ENCODE measurements at regions not wholly inside any gene's neighbourhood (a gene's known extent, or its start where the extent isn't known, plus 50 kb on each side); places are given as distances from the start of the nearest gene placed in this dataset.

- H3K4me1 ChIP-seq (ENCODE audit: control insufficient read depth, insufficient read depth, low read length) = no peaks in the 10 kb centered on the region
- no peaks in the 10 kb centered on the region for H3K9me3 ChIP-seq (replicated peaks; ENCODE audit: low read length)
- no peaks in the 10 kb centered on the region for H3K36me3 ChIP-seq (ENCODE audit: insufficient read depth, low read length)
- no peak overlapping the region for H3K9ac ChIP-seq (ENCODE audit: low read depth, low read length)
- H3K27me3 ChIP-seq (ENCODE audit: control insufficient read depth, insufficient read depth, low read length) = peaks cover 11% of the 10 kb centered on the region
- H3K4me2 ChIP-seq (ENCODE audit: low read length) = no peak overlapping the region
- H3K4me3 ChIP-seq (ENCODE audit: low read length) = no peak overlapping the region
Measured at GRCh38 chr6:137434640-137435039, 59.6 kb downstream of the OLIG3 start.

GRCh38 chr6:137432054-137432611 is 62.1 kb downstream of the OLIG3 start:
- no peak overlapping the region for H3K9ac ChIP-seq (ENCODE audit: low read depth, low read length)
- peaks cover 11% of the 10 kb centered on the region for H3K27me3 ChIP-seq (ENCODE audit: control insufficient read depth, insufficient read depth, low read length)
- H3K36me3 ChIP-seq (ENCODE audit: insufficient read depth, low read length) = no peaks in the 10 kb centered on the region
- no peaks in the 10 kb centered on the region for H3K4me1 ChIP-seq (ENCODE audit: control insufficient read depth, insufficient read depth, low read length)
- H3K9me3 ChIP-seq (replicated peaks; ENCODE audit: low read length) = no peaks in the 10 kb centered on the region
- no peak overlapping the region for H3K4me2 ChIP-seq (ENCODE audit: low read length)
- H3K4me3 ChIP-seq (ENCODE audit: low read length) = no peak overlapping the region

GRCh38 chr6:137430954-137431353 is 63.2 kb downstream of the OLIG3 start:
- no peaks in the 10 kb centered on the region for H3K36me3 ChIP-seq (ENCODE audit: insufficient read depth, low read length)
- H3K9me3 ChIP-seq (replicated peaks; ENCODE audit: low read length) = no peaks in the 10 kb centered on the region
- no peak overlapping the region for H3K4me3 ChIP-seq (ENCODE audit: low read length)
- no peaks in the 10 kb centered on the region for H3K4me1 ChIP-seq (ENCODE audit: control insufficient read depth, insufficient read depth, low read length)
- H3K27me3 ChIP-seq (ENCODE audit: control insufficient read depth, insufficient read depth, low read length) = peaks cover 11% of the 10 kb centered on the region
- H3K4me2 ChIP-seq (ENCODE audit: low read length) = no peak overlapping the region
- no peak overlapping the region for H3K9ac ChIP-seq (ENCODE audit: low read depth, low read length)

- H3K4me3 ChIP-seq (ENCODE audit: low read length) = no peak overlapping the region
- no peaks in the 10 kb centered on the region for H3K36me3 ChIP-seq (ENCODE audit: insufficient read depth, low read length)
- H3K9me3 ChIP-seq (replicated peaks; ENCODE audit: low read length) = no peaks in the 10 kb centered on the region
- H3K9ac ChIP-seq (ENCODE audit: low read depth, low read length) = no peak overlapping the region
- no peaks in the 10 kb centered on the region for H3K4me1 ChIP-seq (ENCODE audit: control insufficient read depth, insufficient read depth, low read length)
- no peak overlapping the region for H3K4me2 ChIP-seq (ENCODE audit: low read length)
- H3K27me3 ChIP-seq (ENCODE audit: control insufficient read depth, insufficient read depth, low read length) = peaks cover 19% of the 10 kb centered on the region
Measured at GRCh38 chr6:137427656-137428290, 66.4 kb downstream of the OLIG3 start.

GRCh38 chr6:137426007-137426689 is 68.0 kb downstream of the OLIG3 start:
- Histone ChIP-seq H3K4me1 (ENCODE audit: control insufficient read depth, insufficient read depth, low read length) (no peaks in the 10 kb centered on the region), H3K27me3 (ENCODE audit: control insufficient read depth, insufficient read depth, low read length) (peaks cover 13% of the 10 kb centered on the region), H3K9me3 (replicated peaks; ENCODE audit: low read length) (no peaks in the 10 kb centered on the region), H3K4me2 (ENCODE audit: low read length) (no peak overlapping the region), H3K9ac (ENCODE audit: low read depth, low read length) (no peak overlapping the region), H3K4me3 (ENCODE audit: low read length) (no peak overlapping the region), H3K36me3 (ENCODE audit: insufficient read depth, low read length) (no peaks in the 10 kb centered on the region)

- peaks cover 8% of the 10 kb centered on the region for H3K27me3 ChIP-seq (ENCODE audit: control insufficient read depth, insufficient read depth, low read length)
- no peak overlapping the region for H3K4me3 ChIP-seq (ENCODE audit: low read length)
- H3K9me3 ChIP-seq (replicated peaks; ENCODE audit: low read length) = no peaks in the 10 kb centered on the region
- H3K4me1 ChIP-seq (ENCODE audit: control insufficient read depth, insufficient read depth, low read length) = no peaks in the 10 kb centered on the region
- H3K36me3 ChIP-seq (ENCODE audit: insufficient read depth, low read length) = no peaks in the 10 kb centered on the region
- no peak overlapping the region for H3K9ac ChIP-seq (ENCODE audit: low read depth, low read length)
- H3K4me2 ChIP-seq (ENCODE audit: low read length) = no peak overlapping the region
Measured at GRCh38 chr6:137424251-137424650, 69.9 kb downstream of the OLIG3 start.

GRCh38 chr6:137423451-137424168 is 70.6 kb downstream of the OLIG3 start:
- no peaks in the 10 kb centered on the region for H3K9me3 ChIP-seq (replicated peaks; ENCODE audit: low read length)
- H3K4me1 ChIP-seq (ENCODE audit: control insufficient read depth, insufficient read depth, low read length) = no peaks in the 10 kb centered on the region
- H3K27me3 ChIP-seq (ENCODE audit: control insufficient read depth, insufficient read depth, low read length) = peaks cover 8% of the 10 kb centered on the region
- H3K4me2 ChIP-seq (ENCODE audit: low read length) = no peak overlapping the region
- no peak overlapping the region for H3K9ac ChIP-seq (ENCODE audit: low read depth, low read length)
- H3K36me3 ChIP-seq (ENCODE audit: insufficient read depth, low read length) = no peaks in the 10 kb centered on the region
- no peak overlapping the region for H3K4me3 ChIP-seq (ENCODE audit: low read length)

- no peaks in the 10 kb centered on the region for H3K36me3 ChIP-seq (ENCODE audit: insufficient read depth, low read length)
- H3K4me1 ChIP-seq (ENCODE audit: control insufficient read depth, insufficient read depth, low read length) = peaks cover 3% of the 10 kb centered on the region
- H3K27me3 ChIP-seq (ENCODE audit: control insufficient read depth, insufficient read depth, low read length) = peaks cover 22% of the 10 kb centered on the region
- no peaks in the 10 kb centered on the region for H3K9me3 ChIP-seq (replicated peaks; ENCODE audit: low read length)
- H3K4me2 ChIP-seq (ENCODE audit: low read length) = no peak overlapping the region
- no peak overlapping the region for H3K9ac ChIP-seq (ENCODE audit: low read depth, low read length)
- no peak overlapping the region for H3K4me3 ChIP-seq (ENCODE audit: low read length)
Measured at GRCh38 chr6:137417396-137417795, 76.8 kb downstream of the OLIG3 start.

- peaks cover 3% of the 10 kb centered on the region for H3K4me1 ChIP-seq (ENCODE audit: control insufficient read depth, insufficient read depth, low read length)
- no peaks in the 10 kb centered on the region for H3K36me3 ChIP-seq (ENCODE audit: insufficient read depth, low read length)
- no peaks in the 10 kb centered on the region for H3K9me3 ChIP-seq (replicated peaks; ENCODE audit: low read length)
- H3K4me3 ChIP-seq (ENCODE audit: low read length) = no peak overlapping the region
- no peak overlapping the region for H3K4me2 ChIP-seq (ENCODE audit: low read length)
- H3K9ac ChIP-seq (ENCODE audit: low read depth, low read length) = no peak overlapping the region
- peaks cover 25% of the 10 kb centered on the region for H3K27me3 ChIP-seq (ENCODE audit: control insufficient read depth, insufficient read depth, low read length)
Measured at GRCh38 chr6:137416376-137417109, 77.7 kb downstream of the OLIG3 start.

- Histone ChIP-seq H3K27me3 (ENCODE audit: control insufficient read depth, insufficient read depth, low read length) (peaks cover 25% of the 10 kb centered on the region), H3K4me1 (ENCODE audit: control insufficient read depth, insufficient read depth, low read length) (peaks cover 3% of the 10 kb centered on the region), H3K4me2 (ENCODE audit: low read length) (peak overlapping the region; percentile 94), H3K9ac (ENCODE audit: low read depth, low read length) (no peak overlapping the region), H3K4me3 (ENCODE audit: low read length) (peak overlapping the region; percentile 71), H3K36me3 (ENCODE audit: insufficient read depth, low read length) (no peaks in the 10 kb centered on the region), H3K9me3 (replicated peaks; ENCODE audit: low read length) (no peaks in the 10 kb centered on the region)
Measured at GRCh38 chr6:137415834-137416190, 78.4 kb downstream of the OLIG3 start.

Measured in skeletal muscle satellite cell (primary cell).